B cell (primary cell): ENCODE measurements at regions not wholly inside any gene's neighbourhood (a gene's known extent, or its start where the extent isn't known, plus 50 kb on each side); places are given as distances from the start of the nearest gene placed in this dataset.

Source experiments
- ATAC-seq: fragments of 200-7000 bp; cut with Tn5 transposase; one replicate; pipeline ENCODE4 v1.10.0; 2021; ENCODE audit warnings: low read depth, mild to moderate bottlenecking, moderate number of reproducible peaks, moderate library complexity
- CTCF ChIA-PET: fragments of 350-600 bp; sonication (Branson Sonifier 250); formaldehyde crosslinking; loops from one replicate; lab custom pipeline; 2021; ENCODE audit warnings: antibody characterized with exemption, inconsistent platforms; lab: Charles Lee
- POLR2A ChIA-PET: fragments of 350-600 bp; sonication (Branson Sonifier 250); formaldehyde crosslinking; loops from one replicate; lab custom pipeline; 2021; ENCODE audit warnings: antibody characterized with exemption; lab: Charles Lee
- DNase-seq: peaks from one replicate; pipeline ENCODE4 v3.0.0; 2013
- H2AFZ ChIP-seq: 2 replicates; pipeline ENCODE4 v1.6.1; 2012; ENCODE audit warnings: mild to moderate bottlenecking, low read depth, low read length; ENCODE audit not compliant: insufficient read depth, poor library complexity, severe bottlenecking
- H3K27ac ChIP-seq, 2 donors: 1 replicate in 1 of 2; 2 replicates in 1 of 2; pipeline ENCODE4 v1.5.1; 2012 to 2013; ENCODE audit warnings: low read length in 2 of 2, mild to moderate bottlenecking in 2 of 2, moderate library complexity in 1 of 2
- H3K27me3 ChIP-seq, 4 experiments: fragments of 200-600 bp in 1 of 4; sonication (generic) in 1 of 4; replicated peaks in 1 of 4; 1 replicate in 2 of 4; 2 replicates in 2 of 4; pipeline versions ENCODE4 v1.6.1 to v1.7.0; 2013 to 2016; ENCODE audit warnings: low read length in 3 of 4, mild to moderate bottlenecking in 2 of 4, mixed read lengths in 1 of 4, moderate library complexity in 1 of 4; ENCODE audit not compliant: insufficient read depth in 4 of 4, control insufficient read depth in 3 of 4; ENCODE audit errors: control extremely low read depth in 1 of 4
- H3K36me3 ChIP-seq, 2 experiments: replicated peaks in 1 of 2; 1 replicate in 1 of 2; 2 replicates in 1 of 2; pipeline versions ENCODE4 v1.6.1 to v1.7.1; 2013; ENCODE audit warnings: low read length in 1 of 2; ENCODE audit not compliant: insufficient read depth in 2 of 2, control insufficient read depth in 1 of 2; ENCODE audit errors: control extremely low read depth in 1 of 2, extremely low read depth in 1 of 2
- H3K4me1 ChIP-seq, 2 donors: fragments of 200-600 bp in 1 of 2; sonication (generic) in 1 of 2; 1 replicate in 1 of 2; 2 replicates in 1 of 2; pipeline versions ENCODE4 v1.5.1 to v1.6.1; 2013 to 2017; ENCODE audit warnings: low read length in 2 of 2; ENCODE audit not compliant: control insufficient read depth in 2 of 2, insufficient read depth in 2 of 2
- H3K4me2 ChIP-seq: replicated peaks from 2 replicates; pipeline ENCODE3; 2012; ENCODE audit warnings: mild to moderate bottlenecking, low read depth, low read length; ENCODE audit not compliant: poor library complexity, severe bottlenecking
- H3K4me3 ChIP-seq, 5 experiments: fragments of 200-600 bp in 1 of 5; sonication (generic) in 1 of 5; 1 replicate in 3 of 5; 2 replicates in 2 of 5; pipeline versions ENCODE4 v1.5.1 to v1.7.0; 2011 to 2016; ENCODE audit warnings: low read length in 4 of 5, mild to moderate bottlenecking in 4 of 5, low read depth in 2 of 5, control low read depth in 1 of 5, moderate library complexity in 1 of 5; ENCODE audit not compliant: insufficient read depth in 1 of 5; ENCODE audit errors: control extremely low read depth in 1 of 5, extremely low read depth in 1 of 5
- H3K79me2 ChIP-seq: fragments of 200-600 bp; sonication (generic); one replicate; pipeline ENCODE4 v1.6.0; 2016; ENCODE audit warnings: low read length; ENCODE audit not compliant: control insufficient read depth, insufficient read depth
- H3K9ac ChIP-seq: fragments of 200-600 bp; sonication (generic); 2 replicates; pipeline ENCODE4 v1.6.1; 2017; ENCODE audit warnings: mild to moderate bottlenecking, low read length, moderate library complexity
- H3K9me3 ChIP-seq, 3 donors: one replicate each; pipeline versions ENCODE4 v1.6.1 to v1.7.1; 2013; ENCODE audit warnings: low read length in 2 of 3; ENCODE audit not compliant: control insufficient read depth in 2 of 3, insufficient read depth in 1 of 3; ENCODE audit errors: control extremely low read depth in 1 of 3
- H4K20me1 ChIP-seq: 2 replicates; pipeline ENCODE4 v1.6.0; 2012; ENCODE audit warnings: mild to moderate bottlenecking, low read length; ENCODE audit not compliant: insufficient read depth, control insufficient read depth, poor library complexity, severe bottlenecking
- H3K27ac Mint-ChIP-seq: one replicate; pipeline ENCODE4 v1.8.0; 2021; ENCODE audit warnings: mixed read lengths
- H3K27me3 Mint-ChIP-seq: one replicate; pipeline ENCODE4 v1.8.0; 2021; ENCODE audit warnings: mixed read lengths
- H3K4me1 Mint-ChIP-seq: one replicate; pipeline ENCODE4 v1.8.0; 2021; ENCODE audit warnings: mixed read lengths
- H3K4me3 Mint-ChIP-seq: one replicate; pipeline ENCODE4 v1.8.0; 2021; ENCODE audit warnings: mixed read lengths
- H3K9me3 Mint-ChIP-seq: one replicate; pipeline ENCODE4 v1.8.0; 2022; ENCODE audit warnings: mixed read lengths; ENCODE audit not compliant: insufficient read depth
- CTCF ChIP-seq: fragments of 200-600 bp; IDR thresholded peaks from one replicate; pipeline ENCODE4 v1.8.0; 2022; ENCODE audit warnings: antibody characterized with exemption, mild to moderate bottlenecking
- EZH2 ChIP-seq: IDR thresholded peaks from 2 replicates; pipeline ENCODE4 v1.6.1; 2012; ENCODE audit warnings: borderline replicate concordance, low read depth, mild to moderate bottlenecking, moderate library complexity, low read length; ENCODE audit not compliant: insufficient read depth, poor library complexity, severe bottlenecking
- WGBS: methylation state at CpG from one replicate; pipeline ENCODE4 v1.1.5; 2013; ENCODE audit warnings: missing lambda C conversion rate; ENCODE audit not compliant: insufficient coverage; 5-methylcytosine and 5-hydroxymethylcytosine counted together
- intact Hi-C: fragments of 100-400 bp; cut with micrococcal nuclease; formaldehyde crosslinking; loops from one replicate; pipeline ENCODE4 v1.10.0; 2022

GRCh38 chr12:41917181-41917580 lies 227.5 kb downstream of the GXYLT1 start:
- ATAC-seq: no peak
- peaks cover 19% of the 10 kb centered on the region for H3K27me3 Mint-ChIP-seq
- H3K4me1 Mint-ChIP-seq: peaks cover 9% of the 10 kb centered on the region
- H3K9me3 ChIP-seq: no peaks in the 10 kb centered on the region
- no peak overlapping the region for H3K4me2 ChIP-seq
- intact Hi-C loops: no loop called here
- H3K9ac ChIP-seq: no peak overlapping the region
- H3K4me3 Mint-ChIP-seq: no peak overlapping the region
- no peak overlapping the region for H2AFZ ChIP-seq
- H3K4me1 ChIP-seq: peaks cover 4 to 6% of the 10 kb centered on the region in 2 donors
- POLR2A ChIA-PET: no interaction called here
- H3K27ac ChIP-seq: no peak overlapping the region
- no peaks in the 10 kb centered on the region for H4K20me1 ChIP-seq
- no peak for DNase-seq
- H3K4me3 ChIP-seq: no peak overlapping the region
- no peaks in the 10 kb centered on the region for H3K27me3 ChIP-seq
- no peaks in the 10 kb centered on the region for H3K79me2 ChIP-seq
- H3K27ac Mint-ChIP-seq: no peak overlapping the region
- no peak for TF ChIP-seq CTCF
- TF ChIP-seq EZH2: no peak
- no peaks in the 10 kb centered on the region for H3K36me3 ChIP-seq
- CTCF ChIA-PET: interaction anchor here (0.7 kb wide), 1 partner anchor 35 kb away, joined by 4 read pairs; no protein-coding TSS in a partner anchor
- H3K9me3 Mint-ChIP-seq: no peaks in the 10 kb centered on the region

GRCh38 chr12:41910578-41911320 lies 233.9 kb downstream of the GXYLT1 start:
- H3K4me1 Mint-ChIP-seq: peaks cover 9% of the 10 kb centered on the region
- Histone ChIP-seq H3K9me3 (peaks cover 0 to 4% (median 0%) of the 10 kb centered on the region in 3 donors), H3K79me2 (no peaks in the 10 kb centered on the region), H3K9ac (no peak overlapping the region), H2AFZ (peak overlapping the region; percentile 10), H3K36me3 (no peaks in the 10 kb centered on the region), H3K4me2 (no peak overlapping the region), H3K27me3 (no peaks in the 10 kb centered on the region), H4K20me1 (no peaks in the 10 kb centered on the region), H3K4me3 (no peak overlapping the region), H3K27ac (no peak overlapping the region), H3K4me1 (peaks cover 4 to 6% of the 10 kb centered on the region in 2 donors)
- no peak for TF ChIP-seq EZH2
- no peak for TF ChIP-seq CTCF
- H3K9me3 Mint-ChIP-seq: no peaks in the 10 kb centered on the region
- ChIA-PET CTCF (no interaction called here), POLR2A (no interaction called here)
- intact Hi-C loops: no loop called here
- DNase-seq: no peak
- H3K4me3 Mint-ChIP-seq: no peak overlapping the region
- WGBS: no CpG with 5 or more reads among the region's 6 CpGs
- peaks cover 7% of the 10 kb centered on the region for H3K27me3 Mint-ChIP-seq
- no peak for ATAC-seq
- H3K27ac Mint-ChIP-seq: no peak overlapping the region
